Stimulated activated CD8-positive, alpha-beta memory T cell treated with anti-CD3 and anti-CD28 coated beads, Interleukin-2, amount 100 ng/mL, for 48 hours (primary cell): ENCODE measurements at regions not wholly inside any gene's neighbourhood (a gene's known extent, or its start where the extent isn't known, plus 50 kb on each side); places are given as distances from the start of the nearest gene placed in this dataset.
"Not testable (repeated sequence)": the region's sequence is repeated elsewhere in the genome, so short reads cannot be mapped to it uniquely, and the experiment has no call there.

Source experiments
- DNase-seq, 2 donors: peaks; one replicate each; pipeline ENCODE4 v3.0.0-alpha.2; 2020; ENCODE audit warnings: low read depth in 2 of 2

GRCh38 chr12:58419905-58420304 lies 478.5 kb downstream of the ATP23 start:
- no peak for DNase-seq

GRCh38 chr12:58420503-58420902 lies 479.1 kb downstream of the ATP23 start:
- DNase-seq, result no peak

GRCh38 chr12:58421990-58422389 lies 480.6 kb downstream of the ATP23 start:
- no peak for DNase-seq

- no peak for DNase-seq
These were observed 483.5 kb downstream of the ATP23 start for GRCh38 chr12:58424735-58425392.

GRCh38 chr12:58425481-58426392 lies 484.4 kb downstream of the ATP23 start:
- no peak for DNase-seq

- DNase-seq, result not testable (repeated sequence)
These were observed 485.1 kb downstream of the ATP23 start for GRCh38 chr12:58426437-58426836.

GRCh38 chr12:58433959-58434358 lies 486.3 kb downstream of the LRIG3 start:
- no peak for DNase-seq

GRCh38 chr12:58434726-58435125 lies 485.6 kb downstream of the LRIG3 start:
- DNase-seq, result no peak

GRCh38 chr12:58435647-58436046 lies 484.7 kb downstream of the LRIG3 start:
- DNase-seq, result no peak

GRCh38 chr12:58441483-58441882 lies 478.8 kb downstream of the LRIG3 start:
- no peak for DNase-seq

GRCh38 chr12:58443273-58443980 lies 476.9 kb downstream of the LRIG3 start:
- DNase-seq, result no peak

- DNase-seq, result no peak
These were observed 476.3 kb downstream of the LRIG3 start for GRCh38 chr12:58443981-58444371.

GRCh38 chr12:58450868-58451482 lies 469.3 kb downstream of the LRIG3 start:
- DNase-seq, result no peak

GRCh38 chr12:58452546-58452945 lies 467.8 kb downstream of the LRIG3 start:
- no peak for DNase-seq

- DNase-seq, result no peak
These were observed 467.0 kb downstream of the LRIG3 start for GRCh38 chr12:58453306-58453705.

GRCh38 chr12:58455136-58455535 lies 465.2 kb downstream of the LRIG3 start:
- DNase-seq, result no peak

- no peak for DNase-seq
These were observed 462.2 kb downstream of the LRIG3 start for GRCh38 chr12:58458102-58458501.

- no peak for DNase-seq
These were observed 461.1 kb downstream of the LRIG3 start for GRCh38 chr12:58459191-58459590.

GRCh38 chr12:58463051-58463450 lies 457.3 kb downstream of the LRIG3 start:
- DNase-seq, result no peak

GRCh38 chr12:58465418-58465817 lies 454.9 kb downstream of the LRIG3 start:
- DNase-seq, result no peak

GRCh38 chr12:58470266-58471010 lies 449.9 kb downstream of the LRIG3 start:
- DNase-seq, result no peak
